ENCODE measurements at regions not wholly inside any gene's neighbourhood (a gene's known extent, or its start where the extent isn't known, plus 50 kb on each side); places are given as distances from the start of the nearest gene placed in this dataset.

GRCh38 chr9:73023025-73023541 lies 70.2 kb upstream of the ALDH1A1 start (continued):
- TF ChIP-seq FOXP1 (CRISPR knock-in tag; IDR thresholded peaks at IDR 0.05) (no peak), CXXC5 (CRISPR knock-in tag; IDR thresholded peaks at IDR 0.05) (peak; percentile 34; the same call in 1 of the 2 replicates), ATF6 (CRISPR knock-in tag; IDR thresholded peaks at IDR 0.05) (no peak), ELK1 (CRISPR knock-in tag; IDR thresholded peaks at IDR 0.05) (no peak), TOE1 (IDR thresholded peaks at IDR 0.05; ENCODE audit: borderline replicate concordance) (no peak), TOE1 (CRISPR knock-in tag; IDR thresholded peaks at IDR 0.05; ENCODE audit: borderline replicate concordance, low read depth) (no peak), SIN3A (IDR thresholded peaks at IDR 0.05; ENCODE audit: borderline replicate concordance in 2 of 2, control insufficient read depth in 1 of 2, low read depth in 2 of 2, low read length in 2 of 2) (no peak), DDX20 (tag; IDR thresholded peaks at IDR 0.05; ENCODE audit: low read depth) (no peak), ZSCAN29 (IDR thresholded peaks at IDR 0.05) (no peak), ETS2 (tag; IDR thresholded peaks at IDR 0.05; ENCODE audit: borderline replicate concordance, poor library complexity, severe bottlenecking) (no peak), ZNF175 (CRISPR knock-in tag; IDR thresholded peaks at IDR 0.05; ENCODE audit: low read depth) (0 out of 2 replicates have a peak, but pooled peaks have one; percentile 23), JUND (IDR thresholded peaks at IDR 0.05; ENCODE audit: borderline replicate concordance, low read depth, low read length) (peak; percentile 62; the same call in 1 of the 2 replicates), JUND (tag; IDR thresholded peaks at IDR 0.05; ENCODE audit: borderline replicate concordance, low read depth, low read length) (peak; percentile 64; the same call in 2 of the 3 replicates), FOXA3 (CRISPR knock-in tag; conservative IDR thresholded peaks at IDR 0.05 in 1 of 2, IDR thresholded peaks at IDR 0.05 in 1 of 2) (peak in 1 of 2 experiments; percentile 28; a peak in 1 of 4 replicates), IRF2 (CRISPR knock-in tag; IDR thresholded peaks at IDR 0.05) (no peak), PCBP1 (IDR thresholded peaks at IDR 0.05; ENCODE audit: low read depth, low read length, poor library complexity, severe bottlenecking) (no peak)
